ENCODE measurements at regions not wholly inside any gene's neighbourhood (a gene's known extent, or its start where the extent isn't known, plus 50 kb on each side); places are given as distances from the start of the nearest gene placed in this dataset.

DNA sequence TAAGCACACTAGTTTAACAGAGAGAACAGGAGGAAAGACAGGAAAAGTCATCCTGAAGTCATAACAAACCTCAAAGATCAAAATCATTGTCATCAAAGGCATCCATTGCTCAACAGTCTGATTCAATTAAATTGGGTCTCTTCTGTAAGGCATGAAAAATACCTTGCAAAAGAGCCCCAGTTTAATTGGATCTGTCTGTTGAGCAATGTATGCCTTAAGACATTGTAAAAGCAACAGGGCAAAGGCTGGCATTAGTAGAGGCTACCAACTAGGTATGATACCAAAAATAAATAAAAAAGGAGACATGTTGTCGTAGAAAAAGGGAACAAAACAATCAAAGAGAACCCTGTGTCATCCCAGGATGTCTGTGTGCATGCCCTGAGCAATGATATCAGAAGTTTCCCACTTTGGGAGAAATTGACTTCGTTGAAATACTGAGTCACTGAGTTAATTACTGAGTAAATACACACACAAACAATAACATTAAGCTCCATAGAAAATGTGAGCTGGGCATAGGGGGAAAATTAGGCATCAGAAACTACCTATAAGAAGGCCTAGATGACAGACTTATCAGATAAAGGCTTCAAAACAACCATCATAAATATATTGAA lies 1013.8 kb upstream of the CITED2 start:
- Histone ChIP-seq H2BK15ac (ENCODE audit: low read depth, poor library complexity, severe bottlenecking) (no peak overlapping the region), H3K4ac (ENCODE audit: low read depth in 1 of 2, low read length in 2 of 2) (no peak overlapping the region), H3K27ac (ENCODE audit: low read length, poor library complexity, severe bottlenecking) (no peak overlapping the region), H3K4me3 (ENCODE audit: insufficient read depth in 1 of 2, low read depth in 1 of 2, low read length in 2 of 2) (no peak overlapping the region), H4K8ac (ENCODE audit: low read length) (no peak overlapping the region), H3K18ac (ENCODE audit: low read depth in 1 of 2, low read length in 2 of 2) (no peak overlapping the region), H3K27me3 (ENCODE audit: control insufficient read depth in 1 of 2, insufficient read depth in 1 of 2, low read length in 2 of 2) (no peaks in the 10 kb centered on the region), H3K23ac (ENCODE audit: low read length in 2 of 2) (no peak overlapping the region), H2AK5ac (ENCODE audit: low read length, severe bottlenecking) (no peak overlapping the region), H2BK12ac (ENCODE audit: low read length in 2 of 2) (no peak overlapping the region), H3K9me3 (ENCODE audit: control insufficient read depth, low read length) (peaks cover 11% of the 10 kb centered on the region), H3K4me1 (ENCODE audit: control insufficient read depth, insufficient read depth, low read depth, low read length) (no peaks in the 10 kb centered on the region), H3K9ac (ENCODE audit: low read length) (no peak overlapping the region), H4K91ac (ENCODE audit: low read length) (no peak overlapping the region), H3K36me3 (ENCODE audit: control insufficient read depth in 1 of 2, insufficient read depth in 2 of 2, low read depth in 1 of 2, low read length in 2 of 2) (no peaks in the 10 kb centered on the region), H2BK5ac (ENCODE audit: low read depth, low read length, poor library complexity, severe bottlenecking) (no peak overlapping the region), H3K4me2 (ENCODE audit: low read length, poor library complexity, severe bottlenecking) (no peak overlapping the region), H2AFZ (ENCODE audit: low read depth, low read length) (no peak overlapping the region), H2BK120ac (ENCODE audit: low read depth, low read length) (no peak overlapping the region), H3K14ac (ENCODE audit: low read length in 2 of 2) (no peak overlapping the region), H3K79me1 (replicated peaks; ENCODE audit: low read length, poor library complexity, severe bottlenecking) (no peaks in the 10 kb centered on the region)
- WGBS, result no CpG with 5 or more reads among the region's 2 CpGs
- no peak for DNase-seq

GRCh38 chr6:140385679-140386078 lies 1011.2 kb upstream of the CITED2 start:
- no peak overlapping the region for H4K91ac ChIP-seq (ENCODE audit: low read length)
- no peak overlapping the region for H2BK15ac ChIP-seq (ENCODE audit: low read depth, poor library complexity, severe bottlenecking)
- H3K36me3 ChIP-seq (ENCODE audit: control insufficient read depth in 1 of 2, insufficient read depth in 2 of 2, low read depth in 1 of 2, low read length in 2 of 2), result no peaks in the 10 kb centered on the region
- H3K27ac ChIP-seq (ENCODE audit: low read length, poor library complexity, severe bottlenecking), result no peak overlapping the region
- H4K8ac ChIP-seq (ENCODE audit: low read length), result no peak overlapping the region
- no peak overlapping the region for H3K9ac ChIP-seq (ENCODE audit: low read length)
- no peak overlapping the region for H3K18ac ChIP-seq (ENCODE audit: low read depth in 1 of 2, low read length in 2 of 2)
- no peak overlapping the region for H3K4me2 ChIP-seq (ENCODE audit: low read length, poor library complexity, severe bottlenecking)
- no peak overlapping the region for H2BK12ac ChIP-seq (ENCODE audit: low read length in 2 of 2)
- H3K4ac ChIP-seq (ENCODE audit: low read depth in 1 of 2, low read length in 2 of 2), result no peak overlapping the region
- no peak overlapping the region for H3K4me3 ChIP-seq (ENCODE audit: insufficient read depth in 1 of 2, low read depth in 1 of 2, low read length in 2 of 2)
- no peaks in the 10 kb centered on the region for H3K79me1 ChIP-seq (replicated peaks; ENCODE audit: low read length, poor library complexity, severe bottlenecking)
- no peak overlapping the region for H2AK5ac ChIP-seq (ENCODE audit: low read length, severe bottlenecking)
- no peaks in the 10 kb centered on the region for H3K4me1 ChIP-seq (ENCODE audit: control insufficient read depth, insufficient read depth, low read depth, low read length)
- no peaks in the 10 kb centered on the region for H3K27me3 ChIP-seq (ENCODE audit: control insufficient read depth in 1 of 2, insufficient read depth in 1 of 2, low read length in 2 of 2)
- H3K14ac ChIP-seq (ENCODE audit: low read length in 2 of 2), result no peak overlapping the region
- 77% methylated on average over 3 of the region's 3 CpGs for WGBS
- H2BK120ac ChIP-seq (ENCODE audit: low read depth, low read length), result no peak overlapping the region
- no peak for DNase-seq
- H2AFZ ChIP-seq (ENCODE audit: low read depth, low read length), result no peak overlapping the region
- H2BK5ac ChIP-seq (ENCODE audit: low read depth, low read length, poor library complexity, severe bottlenecking), result no peak overlapping the region
- no peak overlapping the region for H3K23ac ChIP-seq (ENCODE audit: low read length in 2 of 2)
- peaks cover 11% of the 10 kb centered on the region for H3K9me3 ChIP-seq (ENCODE audit: control insufficient read depth, low read length)

DNA sequence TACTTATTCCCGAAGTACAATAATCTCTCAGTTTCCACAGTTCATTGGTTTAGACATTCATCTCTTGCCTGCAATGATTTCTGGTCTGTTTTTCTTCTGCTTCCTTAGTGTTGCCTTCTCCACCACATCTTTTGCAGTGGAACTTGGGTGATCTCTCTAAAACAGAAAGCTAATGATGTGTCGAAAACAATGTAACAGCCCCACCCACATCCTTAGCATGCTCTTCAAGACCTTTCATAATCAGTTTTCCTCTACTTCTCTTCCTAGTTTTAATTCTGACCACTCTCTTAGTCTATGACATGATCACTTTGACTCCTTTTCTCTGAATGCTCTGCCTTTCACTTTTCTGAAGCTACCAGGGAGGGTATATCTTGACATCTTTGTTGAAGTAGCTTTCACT lies 1007.9 kb upstream of the CITED2 start:
- H2AK5ac ChIP-seq (ENCODE audit: low read length, severe bottlenecking), result no peak overlapping the region
- over 99% methylated on average over 2 of the region's 2 CpGs for WGBS
- no peak overlapping the region for H3K4me3 ChIP-seq (ENCODE audit: insufficient read depth in 1 of 2, low read depth in 1 of 2, low read length in 2 of 2)
- H3K79me1 ChIP-seq (replicated peaks; ENCODE audit: low read length, poor library complexity, severe bottlenecking), result no peaks in the 10 kb centered on the region
- no peak overlapping the region for H2BK120ac ChIP-seq (ENCODE audit: low read depth, low read length)
- H3K4me2 ChIP-seq (ENCODE audit: low read length, poor library complexity, severe bottlenecking), result no peak overlapping the region
- no peak overlapping the region for H2BK5ac ChIP-seq (ENCODE audit: low read depth, low read length, poor library complexity, severe bottlenecking)
- H2BK15ac ChIP-seq (ENCODE audit: low read depth, poor library complexity, severe bottlenecking), result no peak overlapping the region
- no peak for DNase-seq
- H3K23ac ChIP-seq (ENCODE audit: low read length in 2 of 2), result no peak overlapping the region
- peaks cover 2% of the 10 kb centered on the region for H3K4me1 ChIP-seq (ENCODE audit: control insufficient read depth, insufficient read depth, low read depth, low read length)
- peaks cover 11% of the 10 kb centered on the region for H3K9me3 ChIP-seq (ENCODE audit: control insufficient read depth, low read length)
- H3K18ac ChIP-seq (ENCODE audit: low read depth in 1 of 2, low read length in 2 of 2), result no peak overlapping the region
- no peak overlapping the region for H2BK12ac ChIP-seq (ENCODE audit: low read length in 2 of 2)
- H4K8ac ChIP-seq (ENCODE audit: low read length), result no peak overlapping the region
- H3K27ac ChIP-seq (ENCODE audit: low read length, poor library complexity, severe bottlenecking), result no peak overlapping the region
- H2AFZ ChIP-seq (ENCODE audit: low read depth, low read length), result no peak overlapping the region
- peak overlapping the region in 1 of 2 experiments; percentile 75 for H3K4ac ChIP-seq (ENCODE audit: low read depth in 1 of 2, low read length in 2 of 2)
- H3K9ac ChIP-seq (ENCODE audit: low read length), result no peak overlapping the region
- no peaks in the 10 kb centered on the region for H3K27me3 ChIP-seq (ENCODE audit: control insufficient read depth in 1 of 2, insufficient read depth in 1 of 2, low read length in 2 of 2)
- H3K14ac ChIP-seq (ENCODE audit: low read length in 2 of 2), result no peak overlapping the region
- no peak overlapping the region for H4K91ac ChIP-seq (ENCODE audit: low read length)
- no peaks in the 10 kb centered on the region for H3K36me3 ChIP-seq (ENCODE audit: control insufficient read depth in 1 of 2, insufficient read depth in 2 of 2, low read depth in 1 of 2, low read length in 2 of 2)

- Histone ChIP-seq H3K9me3 (ENCODE audit: control insufficient read depth, low read length) (peaks cover 11% of the 10 kb centered on the region), H3K4me1 (ENCODE audit: control insufficient read depth, insufficient read depth, low read depth, low read length) (peaks cover 2% of the 10 kb centered on the region), H3K18ac (ENCODE audit: low read depth in 1 of 2, low read length in 2 of 2) (peak overlapping the region in 1 of 2 experiments; percentile 28), H2BK12ac (ENCODE audit: low read length in 2 of 2) (no peak overlapping the region), H2BK5ac (ENCODE audit: low read depth, low read length, poor library complexity, severe bottlenecking) (no peak overlapping the region), H3K4ac (ENCODE audit: low read depth in 1 of 2, low read length in 2 of 2) (no peak overlapping the region), H3K4me3 (ENCODE audit: insufficient read depth in 1 of 2, low read depth in 1 of 2, low read length in 2 of 2) (no peak overlapping the region), H4K91ac (ENCODE audit: low read length) (no peak overlapping the region), H2AFZ (ENCODE audit: low read depth, low read length) (no peak overlapping the region), H3K9ac (ENCODE audit: low read length) (no peak overlapping the region), H4K8ac (ENCODE audit: low read length) (no peak overlapping the region), H2BK15ac (ENCODE audit: low read depth, poor library complexity, severe bottlenecking) (no peak overlapping the region), H3K36me3 (ENCODE audit: control insufficient read depth in 1 of 2, insufficient read depth in 2 of 2, low read depth in 1 of 2, low read length in 2 of 2) (no peaks in the 10 kb centered on the region), H3K27me3 (ENCODE audit: control insufficient read depth in 1 of 2, insufficient read depth in 1 of 2, low read length in 2 of 2) (no peaks in the 10 kb centered on the region), H3K4me2 (ENCODE audit: low read length, poor library complexity, severe bottlenecking) (no peak overlapping the region), H2AK5ac (ENCODE audit: low read length, severe bottlenecking) (no peak overlapping the region), H3K79me1 (replicated peaks; ENCODE audit: low read length, poor library complexity, severe bottlenecking) (no peaks in the 10 kb centered on the region), H3K27ac (ENCODE audit: low read length, poor library complexity, severe bottlenecking) (peak overlapping the region; percentile 41), H3K14ac (ENCODE audit: low read length in 2 of 2) (no peak overlapping the region), H3K23ac (ENCODE audit: low read length in 2 of 2) (no peak overlapping the region), H2BK120ac (ENCODE audit: low read depth, low read length) (peak overlapping the region; percentile 6)
- DNase-seq, result peak; percentile 46
- 76% methylated on average over 3 of the region's 3 CpGs for WGBS
Measured at GRCh38 chr6:140380427-140381218, 1006.2 kb upstream of the CITED2 start.
